Suprapubic skin (tissue), 4 donors: ENCODE measurements at regions not wholly inside any gene's neighbourhood (a gene's known extent, or its start where the extent isn't known, plus 50 kb on each side); places are given as distances from the start of the nearest gene placed in this dataset.

Experiments used
- EP300 ChIP-seq: sonication (generic); formaldehyde crosslinking; IDR thresholded peaks from one replicate; pipeline ENCODE4 v1.6.1; 2017; ENCODE audit warnings: antibody characterized with exemption
- POLR2A ChIP-seq, 2 donors: fragments of 450-650 bp; IDR thresholded peaks; one replicate each; pipeline ENCODE4 v1.6.1; 2017; ENCODE audit warnings: antibody characterized with exemption in 2 of 2, mild to moderate bottlenecking in 2 of 2, moderate library complexity in 2 of 2
- POLR2AphosphoS5 ChIP-seq, 3 donors: sonication (generic); formaldehyde crosslinking; IDR thresholded peaks; one replicate each; pipeline ENCODE4 v1.6.1; 2017; ENCODE audit warnings: antibody characterized with exemption in 3 of 3
- TF ChIP-seq, protein P1 (sequence below), 2 donors: fragments of 200-600 bp in 1 of 2; fragments of 450-650 bp in 1 of 2; sonication (generic) in 1 of 2; IDR thresholded peaks; one replicate each; pipeline ENCODE4 v1.5.1; 2016 to 2019; ENCODE audit warnings: antibody characterized with exemption in 2 of 2, mild to moderate bottlenecking in 1 of 2, moderate library complexity in 1 of 2

DNA sequence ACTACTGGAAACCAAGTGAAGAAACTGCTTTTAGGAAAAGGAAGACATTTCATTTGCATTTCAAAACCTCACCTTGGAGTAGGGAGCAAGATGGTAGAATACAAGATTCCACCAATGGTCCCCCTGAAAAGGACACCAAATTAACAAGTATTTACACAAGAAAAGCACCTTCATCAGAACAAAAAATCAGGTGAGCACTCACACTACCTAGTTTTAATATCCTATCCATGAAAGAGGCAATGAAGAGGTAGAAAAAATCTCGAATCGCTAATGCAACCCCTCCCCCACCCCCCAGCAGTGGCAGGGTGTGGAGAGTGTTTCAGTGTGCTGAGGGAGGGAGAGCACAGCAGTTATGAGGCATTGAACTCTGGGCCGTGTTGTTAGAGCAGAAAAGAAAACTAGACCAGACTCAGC lies 1397.0 kb upstream of the C9orf72 start:
- TF ChIP-seq POLR2AphosphoS5 (IDR thresholded peaks at IDR 0.05) (no peak), EP300 (no peak), POLR2A (IDR thresholded peaks at IDR 0.05) (no peak)
- TF ChIP-seq, protein P1, sequence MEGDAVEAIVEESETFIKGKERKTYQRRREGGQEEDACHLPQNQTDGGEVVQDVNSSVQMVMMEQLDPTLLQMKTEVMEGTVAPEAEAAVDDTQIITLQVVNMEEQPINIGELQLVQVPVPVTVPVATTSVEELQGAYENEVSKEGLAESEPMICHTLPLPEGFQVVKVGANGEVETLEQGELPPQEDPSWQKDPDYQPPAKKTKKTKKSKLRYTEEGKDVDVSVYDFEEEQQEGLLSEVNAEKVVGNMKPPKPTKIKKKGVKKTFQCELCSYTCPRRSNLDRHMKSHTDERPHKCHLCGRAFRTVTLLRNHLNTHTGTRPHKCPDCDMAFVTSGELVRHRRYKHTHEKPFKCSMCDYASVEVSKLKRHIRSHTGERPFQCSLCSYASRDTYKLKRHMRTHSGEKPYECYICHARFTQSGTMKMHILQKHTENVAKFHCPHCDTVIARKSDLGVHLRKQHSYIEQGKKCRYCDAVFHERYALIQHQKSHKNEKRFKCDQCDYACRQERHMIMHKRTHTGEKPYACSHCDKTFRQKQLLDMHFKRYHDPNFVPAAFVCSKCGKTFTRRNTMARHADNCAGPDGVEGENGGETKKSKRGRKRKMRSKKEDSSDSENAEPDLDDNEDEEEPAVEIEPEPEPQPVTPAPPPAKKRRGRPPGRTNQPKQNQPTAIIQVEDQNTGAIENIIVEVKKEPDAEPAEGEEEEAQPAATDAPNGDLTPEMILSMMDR (IDR thresholded peaks at IDR 0.05), result no peak
